ENCODE measurements at regions not wholly inside any gene's neighbourhood (a gene's known extent, or its start where the extent isn't known, plus 50 kb on each side); places are given as distances from the start of the nearest gene placed in this dataset.

DNA sequence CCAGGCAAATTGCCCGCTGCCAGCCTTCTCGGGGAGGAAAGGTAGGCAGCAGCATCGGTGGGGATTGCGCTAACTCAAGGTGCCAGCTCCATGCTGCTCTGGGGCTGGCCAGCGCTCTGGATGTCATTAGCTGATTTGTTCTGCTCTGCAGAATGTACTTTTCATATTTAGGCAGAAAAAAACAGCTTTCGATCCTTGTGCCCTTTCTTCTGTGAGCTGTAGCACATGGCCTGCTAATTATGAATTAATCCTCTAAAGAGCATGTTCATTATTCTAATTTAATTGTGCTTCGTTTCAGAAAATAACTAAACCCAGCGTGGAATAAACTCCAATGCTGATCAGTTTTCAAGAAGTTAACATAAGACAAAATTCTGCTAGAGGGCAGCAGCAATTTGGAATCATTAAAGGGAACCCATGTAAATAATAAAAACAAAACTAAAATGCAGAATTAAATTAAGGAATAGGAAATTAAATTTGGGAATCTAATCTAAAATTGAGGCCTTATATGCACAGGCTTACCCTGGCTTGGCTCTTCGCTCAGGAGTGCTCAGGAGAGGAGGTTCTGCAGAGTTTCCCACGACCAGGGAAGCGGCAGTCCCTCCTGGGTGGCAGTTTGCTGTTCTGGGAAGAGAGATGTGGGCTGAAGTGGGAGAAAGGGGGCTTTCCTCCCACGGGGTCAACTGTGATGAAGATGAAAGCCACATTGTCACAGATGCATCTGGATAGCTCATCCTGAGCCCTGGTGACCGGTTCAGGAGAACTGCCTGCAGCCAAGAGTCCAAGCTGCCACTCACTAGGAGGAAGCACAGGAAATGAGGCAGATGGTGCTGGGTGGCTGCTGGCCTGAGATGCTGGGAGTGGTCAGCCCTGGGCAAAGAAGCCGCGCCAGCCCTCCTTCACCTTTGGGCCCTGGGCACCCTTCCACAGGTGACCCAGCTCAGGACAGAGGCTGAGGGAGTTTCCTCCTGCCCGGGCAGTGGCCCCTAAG, 93.2 kb upstream of the PKDCC start:
- TF ChIP-seq, protein P1, sequence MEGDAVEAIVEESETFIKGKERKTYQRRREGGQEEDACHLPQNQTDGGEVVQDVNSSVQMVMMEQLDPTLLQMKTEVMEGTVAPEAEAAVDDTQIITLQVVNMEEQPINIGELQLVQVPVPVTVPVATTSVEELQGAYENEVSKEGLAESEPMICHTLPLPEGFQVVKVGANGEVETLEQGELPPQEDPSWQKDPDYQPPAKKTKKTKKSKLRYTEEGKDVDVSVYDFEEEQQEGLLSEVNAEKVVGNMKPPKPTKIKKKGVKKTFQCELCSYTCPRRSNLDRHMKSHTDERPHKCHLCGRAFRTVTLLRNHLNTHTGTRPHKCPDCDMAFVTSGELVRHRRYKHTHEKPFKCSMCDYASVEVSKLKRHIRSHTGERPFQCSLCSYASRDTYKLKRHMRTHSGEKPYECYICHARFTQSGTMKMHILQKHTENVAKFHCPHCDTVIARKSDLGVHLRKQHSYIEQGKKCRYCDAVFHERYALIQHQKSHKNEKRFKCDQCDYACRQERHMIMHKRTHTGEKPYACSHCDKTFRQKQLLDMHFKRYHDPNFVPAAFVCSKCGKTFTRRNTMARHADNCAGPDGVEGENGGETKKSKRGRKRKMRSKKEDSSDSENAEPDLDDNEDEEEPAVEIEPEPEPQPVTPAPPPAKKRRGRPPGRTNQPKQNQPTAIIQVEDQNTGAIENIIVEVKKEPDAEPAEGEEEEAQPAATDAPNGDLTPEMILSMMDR (IDR thresholded peaks at IDR 0.05): no peak
- no peak for TF ChIP-seq EZH2phosphoT487 (IDR thresholded peaks at IDR 0.05)

All from neural progenitor cell (in vitro differentiated cells).